ENCODE measurements at regions not wholly inside any gene's neighbourhood (a gene's known extent, or its start where the extent isn't known, plus 50 kb on each side); places are given as distances from the start of the nearest gene placed in this dataset.
A peak's percentile ranks its signal among the peaks of the same experiment; 100 is the strongest.

- no peaks in the 10 kb centered on the region for H3K36me3 ChIP-seq (ENCODE audit: control insufficient read depth in 2 of 4, insufficient read depth in 4 of 4, low read length in 3 of 4)
- H2BK120ac ChIP-seq (replicated peaks; ENCODE audit: low read depth, low read length) = no peak overlapping the region
- H3K4ac ChIP-seq (replicated peaks; ENCODE audit: insufficient read length, low read depth, low read length) = no peak overlapping the region
- no peak overlapping the region for H3K27ac ChIP-seq (ENCODE audit: low read depth, low read length)
- H2BK20ac ChIP-seq (ENCODE audit: low read length) = no peak overlapping the region
- ChIA-PET CTCF (ENCODE audit: partially characterized antibody) (no interaction called here), POLR2A (ENCODE audit: partially characterized antibody) (no interaction called here)
- H4K20me1 ChIP-seq (replicated peaks in 1 of 2; ENCODE audit: control insufficient read depth in 1 of 2, insufficient read depth in 2 of 2, low read length in 2 of 2) = no peaks in the 10 kb centered on the region
- 90% methylated on average over 8 of the region's 9 CpGs; no CpG with 5 or more reads in 1 of the 2 experiments for WGBS, 2 experiments (ENCODE audit: extremely low coverage in 1 of 2, insufficient coverage in 1 of 2, insufficient read length in 1 of 2, insufficient replicate concordance in 2 of 2, low coverage in 1 of 2, low lambda C conversion rate in 2 of 2, missing lambda C conversion rate in 1 of 2)
- peaks cover 6 to 26% (median 10%) of the 10 kb centered on the region in 4 experiments; a peak in 6 of 7 replicates for H3K4me1 ChIP-seq (replicated peaks in 1 of 4; ENCODE audit: control insufficient read depth in 3 of 4, insufficient read depth in 4 of 4, low read length in 3 of 4)
- no peak overlapping the region for H3K4me2 ChIP-seq (ENCODE audit: insufficient read depth in 1 of 2, low read depth in 2 of 2, low read length in 2 of 2)
- no peaks in the 10 kb centered on the region; the same call in 1 of the 2 replicates for H3K23me2 ChIP-seq (ENCODE audit: low read depth, low read length)
- H4K5ac ChIP-seq (ENCODE audit: insufficient read length, low read depth, low read length) = no peak overlapping the region
- FAIRE-seq = no peak
- DNase-seq (ENCODE audit: low read depth in 1 of 2, low spot score in 2 of 2) = no peak
- H4K91ac ChIP-seq (replicated peaks; ENCODE audit: insufficient read length, low read length) = no peak overlapping the region
- TF ChIP-seq HDAC2 (IDR thresholded peaks at IDR 0.05; ENCODE audit: borderline replicate concordance in 1 of 2, low read depth in 2 of 2, low read length in 2 of 2) = no peak
- TF ChIP-seq CHD1 (IDR thresholded peaks at IDR 0.05; ENCODE audit: low read depth, low read length) = no peak
- TF ChIP-seq CEBPB (IDR thresholded peaks at IDR 0.05; ENCODE audit: low read depth, low read length) = no peak
- TF ChIP-seq CREB1 (IDR thresholded peaks at IDR 0.05) = no peak
- no peak for TF ChIP-seq SRF (IDR thresholded peaks at IDR 0.05; ENCODE audit: low read depth, low read length)
- TF ChIP-seq RXRA (IDR thresholded peaks at IDR 0.05; ENCODE audit: insufficient read depth, low read depth, low read length) = no peak
- TF ChIP-seq RBBP5 (IDR thresholded peaks at IDR 0.05; ENCODE audit: borderline replicate concordance, low read depth, low read length) = no peak
- no peak for TF ChIP-seq SIX5 (IDR thresholded peaks at IDR 0.05; ENCODE audit: low read depth, low read length)
- no peak overlapping the region for H3K9ac ChIP-seq (replicated peaks in 1 of 4; ENCODE audit: extremely low read depth in 1 of 4, low read depth in 3 of 4, low read length in 3 of 4)
- peak overlapping the region; percentile 1 for H3K56ac ChIP-seq (replicated peaks; ENCODE audit: insufficient read length, low read depth, low read length)
- no peak overlapping the region for H4K8ac ChIP-seq (ENCODE audit: extremely low read depth, insufficient read depth, low read length)
- no peak overlapping the region for H3K18ac ChIP-seq (ENCODE audit: extremely low read depth, low read length)
- H2BK5ac ChIP-seq (ENCODE audit: low read depth, low read length) = no peak overlapping the region
- no peaks in the 10 kb centered on the region for H3K79me1 ChIP-seq (ENCODE audit: low read depth, low read length)
- peak overlapping the region; percentile 84; the same call in 1 of the 2 replicates for H2AFZ ChIP-seq (ENCODE audit: low read length)
- H3K23ac ChIP-seq (ENCODE audit: insufficient read length) = no peak overlapping the region
- no peak overlapping the region for H2BK15ac ChIP-seq (ENCODE audit: low read length)
- H3K14ac ChIP-seq (ENCODE audit: insufficient read length) = no peak overlapping the region
- H3K27me3 ChIP-seq (replicated peaks in 1 of 4; ENCODE audit: control insufficient read depth in 3 of 4, extremely low read depth in 1 of 4, insufficient read depth in 3 of 4, low read length in 3 of 4) = no peaks in the 10 kb centered on the region
- H2BK12ac ChIP-seq (ENCODE audit: low read depth, low read length) = peak overlapping the region; percentile 76; the same call in 1 of the 2 replicates
- no peak overlapping the region for H2AK5ac ChIP-seq (ENCODE audit: low read depth, low read length)
- no peaks in the 10 kb centered on the region for H3K9me3 ChIP-seq (ENCODE audit: insufficient read depth in 2 of 2, low read depth in 1 of 2, low read length in 1 of 2)
- no peaks in the 10 kb centered on the region for H3K79me2 ChIP-seq (ENCODE audit: control insufficient read depth in 1 of 2, insufficient read depth in 2 of 2, low read length in 2 of 2)
- H3K4me3 ChIP-seq (ENCODE audit: extremely low read depth in 1 of 4, insufficient read depth in 2 of 4, low read depth in 3 of 4, low read length in 4 of 4) = no peak overlapping the region
Measured at GRCh38 chr1:171434717-171435346, 50.5 kb upstream of the PRRC2C start.

Data from H1 (cell line).